ENCODE measurements at regions not wholly inside any gene's neighbourhood (a gene's known extent, or its start where the extent isn't known, plus 50 kb on each side); places are given as distances from the start of the nearest gene placed in this dataset.

DNA sequence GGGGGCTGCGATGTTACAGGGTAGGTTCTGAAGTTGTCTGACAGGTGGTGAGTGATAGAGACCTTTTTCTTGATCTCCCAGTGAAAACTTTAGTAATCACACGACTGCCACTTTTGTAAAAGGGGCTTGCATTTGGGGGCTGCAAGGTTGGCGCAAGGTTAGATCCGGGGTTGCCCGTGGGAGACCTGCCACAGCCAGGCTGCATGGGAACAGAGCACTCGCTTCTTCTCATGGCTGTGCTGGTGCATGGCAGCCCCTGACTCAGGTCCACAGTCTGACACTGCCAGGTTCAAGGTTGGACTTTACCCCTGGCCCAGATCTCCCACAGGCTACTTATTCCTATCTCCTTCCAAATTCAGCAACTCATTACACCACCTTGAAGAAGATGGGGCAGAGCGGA, 1190.4 kb downstream of the UQCRFS1 start:
- Histone ChIP-seq H3K4me2 (ENCODE audit: insufficient read depth, low read length) (no peak overlapping the region), H3K4me3 (ENCODE audit: insufficient read depth, low read length) (no peak overlapping the region), H4K20me1 (ENCODE audit: insufficient read depth, low read length) (no peaks in the 10 kb centered on the region), H3K4me1 (ENCODE audit: insufficient read depth, low read length) (no peaks in the 10 kb centered on the region), H3K36me3 (ENCODE audit: insufficient read depth, low read length) (no peaks in the 10 kb centered on the region), H3K27me3 (ENCODE audit: insufficient read depth, low read length) (no peaks in the 10 kb centered on the region), H2AFZ (ENCODE audit: low read length) (no peak overlapping the region), H3K79me2 (ENCODE audit: insufficient read depth, low read length) (no peaks in the 10 kb centered on the region), H3K27ac (ENCODE audit: low read depth, low read length) (no peak overlapping the region), H3K9me3 (ENCODE audit: low read depth, low read length) (no peaks in the 10 kb centered on the region)
- TF ChIP-seq, protein P1, sequence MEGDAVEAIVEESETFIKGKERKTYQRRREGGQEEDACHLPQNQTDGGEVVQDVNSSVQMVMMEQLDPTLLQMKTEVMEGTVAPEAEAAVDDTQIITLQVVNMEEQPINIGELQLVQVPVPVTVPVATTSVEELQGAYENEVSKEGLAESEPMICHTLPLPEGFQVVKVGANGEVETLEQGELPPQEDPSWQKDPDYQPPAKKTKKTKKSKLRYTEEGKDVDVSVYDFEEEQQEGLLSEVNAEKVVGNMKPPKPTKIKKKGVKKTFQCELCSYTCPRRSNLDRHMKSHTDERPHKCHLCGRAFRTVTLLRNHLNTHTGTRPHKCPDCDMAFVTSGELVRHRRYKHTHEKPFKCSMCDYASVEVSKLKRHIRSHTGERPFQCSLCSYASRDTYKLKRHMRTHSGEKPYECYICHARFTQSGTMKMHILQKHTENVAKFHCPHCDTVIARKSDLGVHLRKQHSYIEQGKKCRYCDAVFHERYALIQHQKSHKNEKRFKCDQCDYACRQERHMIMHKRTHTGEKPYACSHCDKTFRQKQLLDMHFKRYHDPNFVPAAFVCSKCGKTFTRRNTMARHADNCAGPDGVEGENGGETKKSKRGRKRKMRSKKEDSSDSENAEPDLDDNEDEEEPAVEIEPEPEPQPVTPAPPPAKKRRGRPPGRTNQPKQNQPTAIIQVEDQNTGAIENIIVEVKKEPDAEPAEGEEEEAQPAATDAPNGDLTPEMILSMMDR (IDR thresholded peaks at IDR 0.05; ENCODE audit: extremely low read depth, low read depth, low read length) = no peak
- no peak for DNase-seq (ENCODE audit: insufficient read length, low spot score, missing footprints)

DNA sequence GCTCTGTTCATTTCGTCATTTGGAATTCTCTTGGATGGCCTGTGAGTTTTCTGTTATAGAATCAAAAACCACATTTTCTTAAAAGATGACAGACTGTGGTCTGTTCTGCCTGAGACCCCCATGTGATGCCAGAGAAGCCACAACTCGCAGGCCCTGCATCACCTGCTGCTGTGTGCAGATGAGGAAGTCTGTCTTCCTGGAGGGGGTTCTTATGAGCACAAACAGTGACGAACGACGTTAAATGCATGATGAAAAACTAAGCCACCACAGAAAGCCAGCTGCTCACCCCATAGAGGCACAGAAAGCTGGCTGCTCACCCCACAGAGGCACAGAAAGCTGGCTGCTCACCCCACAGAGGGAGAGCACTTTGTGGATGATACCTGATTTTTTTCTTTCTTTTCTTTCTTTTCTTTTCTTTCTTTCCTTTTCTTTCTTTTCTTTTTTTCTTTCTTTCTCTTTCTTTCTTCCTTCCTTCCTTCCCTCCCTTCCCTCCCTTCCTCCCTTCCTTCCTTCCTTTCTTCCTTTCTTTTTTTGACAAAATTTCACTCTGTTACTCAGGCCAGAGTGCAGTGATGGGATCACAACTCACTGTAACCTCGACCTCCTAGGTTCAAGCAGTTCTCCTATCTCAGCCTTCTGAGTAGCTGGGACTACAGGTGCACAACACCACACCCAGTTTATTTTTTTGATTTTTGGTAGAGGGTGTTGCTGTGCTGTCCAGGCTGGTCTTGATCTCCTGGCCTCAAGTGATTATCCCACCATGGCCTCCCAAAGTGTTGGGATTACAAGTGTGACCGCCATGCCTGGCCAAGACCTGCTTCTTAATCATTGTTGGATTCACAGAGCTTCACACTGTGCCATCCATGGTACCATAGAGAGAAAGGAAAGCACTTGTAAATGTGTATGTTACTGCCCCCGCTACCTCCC, 1191.4 kb downstream of the UQCRFS1 start:
- no peaks in the 10 kb centered on the region for H4K20me1 ChIP-seq (ENCODE audit: insufficient read depth, low read length)
- no peak for DNase-seq (ENCODE audit: insufficient read length, low spot score, missing footprints)
- H3K27me3 ChIP-seq (ENCODE audit: insufficient read depth, low read length) = no peaks in the 10 kb centered on the region
- H3K4me1 ChIP-seq (ENCODE audit: insufficient read depth, low read length) = no peaks in the 10 kb centered on the region
- no peak overlapping the region for H3K4me2 ChIP-seq (ENCODE audit: insufficient read depth, low read length)
- H3K4me3 ChIP-seq (ENCODE audit: insufficient read depth, low read length) = no peak overlapping the region
- no peak overlapping the region for H2AFZ ChIP-seq (ENCODE audit: low read length)
- H3K79me2 ChIP-seq (ENCODE audit: insufficient read depth, low read length) = no peaks in the 10 kb centered on the region
- H3K27ac ChIP-seq (ENCODE audit: low read depth, low read length) = no peak overlapping the region
- H3K36me3 ChIP-seq (ENCODE audit: insufficient read depth, low read length) = no peaks in the 10 kb centered on the region
- no peaks in the 10 kb centered on the region for H3K9me3 ChIP-seq (ENCODE audit: low read depth, low read length)
- TF ChIP-seq, protein P1 (IDR thresholded peaks at IDR 0.05; ENCODE audit: extremely low read depth, low read depth, low read length) = no peak

GRCh38 chr19:28020619-28021258, 1192.2 kb downstream of the UQCRFS1 start:
- Histone ChIP-seq H2AFZ (ENCODE audit: low read length) (no peak overlapping the region), H3K9me3 (ENCODE audit: low read depth, low read length) (peaks cover 3% of the 10 kb centered on the region), H3K27ac (ENCODE audit: low read depth, low read length) (no peak overlapping the region), H4K20me1 (ENCODE audit: insufficient read depth, low read length) (no peaks in the 10 kb centered on the region), H3K4me3 (ENCODE audit: insufficient read depth, low read length) (no peak overlapping the region), H3K27me3 (ENCODE audit: insufficient read depth, low read length) (no peaks in the 10 kb centered on the region), H3K4me1 (ENCODE audit: insufficient read depth, low read length) (no peaks in the 10 kb centered on the region), H3K79me2 (ENCODE audit: insufficient read depth, low read length) (no peaks in the 10 kb centered on the region), H3K36me3 (ENCODE audit: insufficient read depth, low read length) (no peaks in the 10 kb centered on the region), H3K4me2 (ENCODE audit: insufficient read depth, low read length) (no peak overlapping the region)
- TF ChIP-seq, protein P1 (IDR thresholded peaks at IDR 0.05; ENCODE audit: extremely low read depth, low read depth, low read length) = no peak
- DNase-seq (ENCODE audit: insufficient read length, low spot score, missing footprints) = no peak

DNA sequence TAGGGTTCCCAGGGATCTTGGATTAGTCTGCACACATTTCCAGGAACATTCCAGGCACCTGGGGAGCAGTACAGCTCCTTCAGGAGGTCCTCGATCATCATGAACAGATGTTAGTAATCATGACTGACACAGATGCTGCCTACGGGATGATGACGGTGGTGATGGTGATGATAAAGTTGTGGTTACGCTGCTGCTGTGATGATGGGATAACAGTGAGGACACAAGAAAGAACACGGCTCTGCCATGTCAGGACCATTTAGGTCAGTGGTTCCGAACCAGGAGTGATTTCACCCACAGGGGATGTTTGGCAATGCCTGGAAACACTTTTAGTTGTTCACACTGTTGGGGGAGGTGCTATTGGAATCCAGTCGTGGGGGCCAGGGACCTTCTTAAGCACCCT, 1193.0 kb downstream of the UQCRFS1 start:
- no peak overlapping the region for H3K27ac ChIP-seq (ENCODE audit: low read depth, low read length)
- H3K4me3 ChIP-seq (ENCODE audit: insufficient read depth, low read length) = no peak overlapping the region
- no peak overlapping the region for H3K4me2 ChIP-seq (ENCODE audit: insufficient read depth, low read length)
- peaks cover 3% of the 10 kb centered on the region for H3K9me3 ChIP-seq (ENCODE audit: low read depth, low read length)
- H4K20me1 ChIP-seq (ENCODE audit: insufficient read depth, low read length) = no peaks in the 10 kb centered on the region
- H2AFZ ChIP-seq (ENCODE audit: low read length) = no peak overlapping the region
- H3K36me3 ChIP-seq (ENCODE audit: insufficient read depth, low read length) = no peaks in the 10 kb centered on the region
- TF ChIP-seq, protein P1 (IDR thresholded peaks at IDR 0.05; ENCODE audit: extremely low read depth, low read depth, low read length) = no peak
- no peaks in the 10 kb centered on the region for H3K27me3 ChIP-seq (ENCODE audit: insufficient read depth, low read length)
- H3K79me2 ChIP-seq (ENCODE audit: insufficient read depth, low read length) = no peaks in the 10 kb centered on the region
- H3K4me1 ChIP-seq (ENCODE audit: insufficient read depth, low read length) = no peaks in the 10 kb centered on the region
- DNase-seq (ENCODE audit: insufficient read length, low spot score, missing footprints) = no peak

Data from osteoblast (primary cell).